ENCODE measurements at regions not wholly inside any gene's neighbourhood (a gene's known extent, or its start where the extent isn't known, plus 50 kb on each side); places are given as distances from the start of the nearest gene placed in this dataset.
"Not testable (repeated sequence)": the region's sequence is repeated elsewhere in the genome, so short reads cannot be mapped to it uniquely, and the experiment has no call there.

- DNase-seq (ENCODE audit: low read depth), result no peak
Measured at GRCh38 chrX:25640276-25640675, 497.9 kb upstream of the MAGEB18 start.

DNA sequence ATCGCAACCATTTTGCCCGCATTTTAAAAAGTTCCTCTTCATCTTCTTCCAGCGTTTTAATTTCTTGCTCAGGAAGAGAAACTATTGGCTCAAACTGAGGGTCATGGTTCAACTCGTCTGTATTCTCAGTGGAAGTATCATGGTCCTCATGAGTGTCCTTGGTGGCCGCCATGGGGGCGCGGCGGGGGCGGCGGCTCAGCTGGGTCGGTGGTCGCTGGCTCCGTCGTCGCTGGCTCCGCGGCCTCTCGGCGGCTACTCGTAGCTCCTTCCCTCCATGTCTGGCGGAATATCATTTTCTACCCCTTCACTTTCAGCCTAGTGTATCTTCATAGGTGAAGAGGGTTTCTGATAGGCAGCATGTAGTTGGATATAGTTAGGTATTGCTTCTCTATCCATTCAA, 492.0 kb upstream of the MAGEB18 start:
- DNase-seq (ENCODE audit: low read depth), result no peak

GRCh38 chrX:25648790-25649189, 489.4 kb upstream of the MAGEB18 start:
- no peak for DNase-seq (ENCODE audit: low read depth)

DNA sequence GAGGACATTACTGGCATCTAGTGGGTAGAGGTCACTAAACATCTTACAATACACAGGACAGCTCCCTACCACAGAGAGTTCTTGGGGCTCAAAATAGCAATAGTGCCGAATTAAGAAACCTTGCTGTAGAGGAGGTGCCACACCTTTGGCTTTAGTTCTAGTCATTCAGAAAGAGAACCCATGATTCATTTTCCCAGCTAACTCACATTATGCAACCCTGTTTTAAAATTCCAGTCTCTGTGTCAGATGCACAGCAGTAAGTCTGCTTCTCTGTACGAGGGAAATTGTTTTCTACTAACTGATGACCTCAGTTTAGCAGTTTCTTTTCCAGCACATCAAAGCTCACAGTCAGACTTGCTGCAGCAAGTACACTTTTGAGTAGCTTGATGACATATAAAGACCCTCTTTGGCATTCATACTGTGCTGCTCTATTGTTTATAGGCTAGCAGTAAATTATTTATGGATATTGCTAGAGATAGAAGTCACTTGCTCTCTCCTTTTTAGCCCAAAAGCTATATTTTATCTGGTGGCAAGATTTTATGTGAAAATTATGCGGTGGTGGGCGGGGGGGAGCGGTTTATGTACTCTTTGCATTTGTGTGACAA, 487.8 kb upstream of the MAGEB18 start:
- DNase-seq (ENCODE audit: low read depth), result no peak

DNA sequence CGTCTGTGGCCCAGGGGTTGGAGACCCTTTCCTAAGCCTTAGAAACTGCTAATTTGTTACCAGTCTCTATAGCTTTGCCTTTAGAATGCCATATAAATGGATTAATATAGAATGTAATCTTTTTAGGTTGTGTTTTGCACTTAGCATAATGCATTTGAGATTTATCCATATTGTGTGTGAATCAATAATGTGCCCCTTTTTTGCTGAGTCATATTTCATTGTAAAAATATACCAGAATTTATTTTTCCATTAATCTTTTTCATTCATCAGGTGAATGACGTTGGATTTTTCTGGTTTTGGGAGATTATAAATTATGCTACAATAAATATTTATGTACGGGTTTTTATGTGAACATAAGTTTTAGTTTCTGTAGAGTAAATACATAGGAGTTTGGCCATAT, 478.8 kb upstream of the MAGEB18 start:
- no peak for DNase-seq (ENCODE audit: low read depth)

- no peak for DNase-seq (ENCODE audit: low read depth)
Measured at GRCh38 chrX:25663701-25664100, 474.4 kb upstream of the MAGEB18 start.

GRCh38 chrX:25665431-25665830, 472.7 kb upstream of the MAGEB18 start:
- no peak for DNase-seq (ENCODE audit: low read depth)

DNA sequence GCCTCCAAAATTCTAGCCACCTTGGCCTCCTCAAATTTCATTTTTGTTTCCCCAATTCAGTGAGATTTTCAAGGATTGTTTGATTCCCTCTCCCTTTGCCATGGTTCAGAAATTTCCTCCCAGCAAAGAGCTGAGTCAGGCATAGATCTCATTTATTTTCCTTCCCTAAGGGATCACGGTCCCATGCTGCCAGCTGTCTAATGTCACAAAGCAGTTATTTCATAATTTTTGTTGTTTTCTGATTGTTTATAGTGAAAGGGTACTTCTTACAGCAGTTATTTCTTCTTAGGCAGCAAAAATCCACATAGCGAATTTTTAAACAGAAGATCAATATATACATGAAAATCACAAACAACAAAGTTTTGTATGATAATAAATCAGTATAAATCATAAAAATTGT, 470.5 kb upstream of the MAGEB18 start:
- DNase-seq (ENCODE audit: low read depth), result no peak

GRCh38 chrX:25674776-25675175, 463.4 kb upstream of the MAGEB18 start:
- no peak for DNase-seq (ENCODE audit: low read depth)

GRCh38 chrX:25701876-25702275, 436.3 kb upstream of the MAGEB18 start:
- DNase-seq (ENCODE audit: low read depth), result no peak

DNA sequence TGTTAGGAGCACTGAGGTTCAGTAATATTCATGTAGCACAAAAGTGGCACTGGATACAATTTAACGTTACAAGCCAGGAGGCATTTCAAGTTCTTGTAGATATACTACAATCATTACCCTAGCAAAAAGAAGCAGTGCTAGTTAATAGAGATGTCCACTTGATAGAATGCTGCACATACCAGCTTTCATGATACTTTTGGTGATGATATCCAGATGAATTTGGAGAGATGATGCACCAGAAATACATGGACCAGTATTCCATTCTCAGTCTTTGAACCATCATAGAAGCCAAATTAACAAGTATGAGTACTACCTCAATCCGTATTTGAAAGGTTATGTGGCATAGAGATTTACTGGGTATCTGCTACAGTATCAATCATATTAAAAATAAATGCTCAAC, 421.0 kb upstream of the MAGEB18 start:
- DNase-seq (ENCODE audit: low read depth), result no peak

- no peak for DNase-seq (ENCODE audit: low read depth)
Measured at GRCh38 chrX:25721564-25721963, 416.6 kb upstream of the MAGEB18 start.

- peak; percentile 26 for DNase-seq (ENCODE audit: low read depth)
Measured at GRCh38 chrX:25726539-25726938, 411.6 kb upstream of the MAGEB18 start.

- no peak for DNase-seq (ENCODE audit: low read depth)
Measured at GRCh38 chrX:25733148-25733547, 405.0 kb upstream of the MAGEB18 start.

DNA sequence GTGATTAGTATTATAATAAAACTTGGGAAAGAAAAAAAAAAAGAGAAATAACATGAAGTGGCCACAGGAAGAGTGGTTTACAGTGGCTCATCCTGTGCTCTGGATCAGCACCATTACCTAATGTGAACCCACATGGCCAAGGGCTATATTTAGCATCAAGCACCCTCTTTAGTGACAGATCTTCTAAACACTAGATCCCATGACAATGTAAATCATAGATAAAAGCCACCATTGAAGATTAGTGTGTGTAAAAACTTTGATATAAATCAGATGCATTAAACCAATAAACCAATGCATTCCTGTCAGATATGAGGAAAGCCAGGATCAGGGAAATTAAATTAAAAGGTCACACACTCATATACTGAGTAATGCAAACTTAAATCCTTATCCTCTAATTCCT, 400.6 kb upstream of the MAGEB18 start:
- no peak for DNase-seq (ENCODE audit: low read depth)

DNA sequence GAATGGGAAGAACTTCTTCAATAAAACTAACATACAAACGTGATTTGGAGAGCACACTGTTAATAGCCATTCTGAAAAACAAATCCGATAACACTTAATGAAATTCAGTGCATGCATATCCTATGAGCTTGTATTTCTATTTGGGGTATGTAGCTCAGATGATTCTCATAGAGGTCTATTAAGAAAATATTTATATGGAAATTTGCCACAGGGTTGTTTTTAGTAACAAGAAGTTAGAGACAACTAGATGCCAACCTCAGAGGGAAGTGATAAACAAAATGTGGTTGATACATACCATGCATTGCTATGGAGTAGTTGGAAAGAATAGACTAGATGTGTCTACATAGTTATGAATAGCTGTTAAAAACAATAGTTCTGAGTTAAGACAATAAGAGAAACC, 395.8 kb upstream of the MAGEB18 start:
- DNase-seq (ENCODE audit: low read depth), result no peak

DNA sequence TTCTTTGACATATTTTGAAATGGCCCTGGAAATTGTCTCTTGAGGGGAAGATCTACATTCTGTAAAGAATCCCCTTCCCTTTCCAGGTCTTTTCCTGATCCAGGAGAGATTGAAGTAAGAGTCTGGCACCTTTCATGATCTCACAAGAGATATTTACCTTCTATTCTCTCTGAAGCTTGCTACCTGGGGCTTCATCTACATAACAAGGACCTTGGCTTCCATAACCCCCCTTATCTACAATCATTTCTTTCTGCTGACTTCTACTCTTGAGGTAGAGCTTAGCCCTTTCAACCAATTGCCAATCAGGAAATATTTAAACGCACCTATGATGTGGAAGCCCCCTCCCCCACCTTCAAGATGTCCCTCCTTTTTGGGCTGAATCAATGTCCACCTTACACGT, 383.7 kb upstream of the MAGEB18 start:
- no peak for DNase-seq (ENCODE audit: low read depth)

GRCh38 chrX:25755194-25755593, 382.9 kb upstream of the MAGEB18 start:
- DNase-seq (ENCODE audit: low read depth), result no peak

GRCh38 chrX:25762656-25763055, 375.5 kb upstream of the MAGEB18 start:
- DNase-seq (ENCODE audit: low read depth), result no peak

DNA sequence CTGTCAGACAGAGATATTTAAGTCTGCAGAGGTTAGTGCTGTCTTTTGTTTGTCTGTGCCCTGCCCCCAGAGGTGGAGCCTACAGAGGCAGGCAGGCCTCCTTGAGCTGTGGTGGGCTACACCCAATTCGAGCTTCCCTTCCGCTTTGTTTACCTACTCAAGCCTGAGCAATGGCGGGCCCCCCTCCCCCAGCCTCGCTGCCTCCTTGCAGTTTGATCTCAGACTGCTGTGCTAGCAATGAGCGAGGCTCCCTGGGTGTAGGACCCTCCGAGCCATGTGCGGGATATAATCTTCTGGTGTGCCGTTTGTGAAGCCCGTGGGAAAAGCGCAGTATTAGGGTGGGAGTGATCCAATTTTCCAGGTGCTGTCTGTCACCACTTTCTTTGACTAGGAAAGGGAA, 366.3 kb upstream of the MAGEB18 start:
- DNase-seq (ENCODE audit: low read depth), result not testable (repeated sequence)

- DNase-seq (ENCODE audit: low read depth), result not testable (repeated sequence)
Measured at GRCh38 chrX:25797796-25798195, 340.3 kb upstream of the MAGEB18 start.

DNA sequence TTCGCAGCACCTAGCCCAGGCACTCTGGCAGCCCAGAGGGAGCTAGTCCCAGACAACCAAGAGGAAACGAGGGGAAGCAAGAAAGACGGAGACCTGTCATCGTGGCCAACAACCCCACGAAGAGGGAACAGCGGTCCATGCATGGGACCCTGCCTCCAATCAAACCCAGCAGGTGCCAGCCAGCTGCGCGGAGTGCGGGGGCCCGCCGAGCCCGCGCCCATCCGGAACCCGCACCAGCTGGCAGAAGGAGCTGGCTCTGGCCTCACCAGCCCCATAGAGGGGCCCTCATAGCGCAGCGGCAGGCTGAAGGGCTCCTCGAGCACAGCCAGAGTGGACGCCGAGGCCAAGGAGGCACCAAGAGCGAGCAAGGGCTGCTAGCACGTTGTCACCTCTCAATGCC, 332.4 kb upstream of the MAGEB18 start:
- no peak for DNase-seq (ENCODE audit: low read depth)

- DNase-seq (ENCODE audit: low read depth), result no peak
Measured at GRCh38 chrX:25807022-25807421, 331.1 kb upstream of the MAGEB18 start.

DNA sequence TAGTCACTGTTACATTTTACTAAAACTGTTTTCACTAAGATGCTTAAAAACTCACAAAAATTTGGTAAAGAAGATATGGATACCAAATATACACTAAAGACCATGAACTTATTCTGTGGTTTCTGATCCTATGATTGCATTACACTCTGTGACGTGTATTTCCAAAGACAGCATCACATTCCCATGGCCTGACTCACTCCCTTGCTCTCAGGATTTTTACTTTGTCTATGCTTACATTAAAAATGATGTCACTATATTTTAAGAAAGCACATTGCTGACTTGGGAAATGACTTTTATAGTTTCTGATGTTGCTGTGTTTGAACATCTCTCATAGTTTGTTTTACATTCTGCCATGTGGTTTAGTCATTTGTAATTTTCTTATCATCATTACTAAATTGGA, 327.9 kb upstream of the MAGEB18 start:
- DNase-seq (ENCODE audit: low read depth), result peak; percentile 13

DNA sequence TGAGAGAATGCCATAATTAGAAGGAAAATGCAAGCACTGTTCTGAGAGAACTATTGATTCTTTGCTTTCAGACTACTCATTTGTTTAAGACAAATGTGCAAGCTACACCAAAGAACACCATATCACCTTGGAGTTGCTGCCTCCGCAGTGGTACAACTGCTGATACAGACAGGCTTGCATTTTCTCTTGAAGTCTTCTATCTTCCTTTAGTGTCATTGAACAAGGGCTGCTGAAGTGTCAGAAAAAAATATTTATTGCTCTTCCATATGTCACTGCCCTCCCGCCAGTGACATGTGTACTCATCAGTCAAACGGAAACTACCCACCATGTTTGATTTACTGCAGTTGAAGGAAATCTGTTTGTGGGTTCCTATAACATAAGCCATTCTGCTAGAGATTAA, 318.3 kb upstream of the MAGEB18 start:
- DNase-seq (ENCODE audit: low read depth), result no peak

Data from fibroblast of gingiva (primary cell).